ENCODE measurements at regions not wholly inside any gene's neighbourhood (a gene's known extent, or its start where the extent isn't known, plus 50 kb on each side); places are given as distances from the start of the nearest gene placed in this dataset.

DNA sequence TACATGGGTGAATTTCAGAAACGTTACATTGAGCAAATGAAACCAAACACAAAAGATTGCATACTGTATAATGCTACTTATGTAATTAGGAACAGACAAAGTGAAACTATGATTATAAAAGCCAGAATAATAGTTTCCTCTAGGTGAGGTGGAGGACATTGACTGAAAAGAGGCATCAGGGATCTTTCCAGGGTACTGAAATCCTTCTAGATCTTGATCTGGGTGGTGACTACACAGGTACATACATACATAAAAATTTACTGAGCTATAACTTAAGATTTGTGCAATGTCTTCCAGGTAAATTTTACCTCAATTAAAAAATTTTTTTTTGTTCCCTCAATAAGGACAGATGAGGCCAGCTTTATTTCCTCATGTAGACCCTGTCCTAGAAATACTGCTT, 665.6 kb upstream of the UBE2E2 start:
- Histone ChIP-seq H3K4me1 (no peaks in the 10 kb centered on the region), H3K4me3 (no peak overlapping the region), H3K27ac (no peak overlapping the region), H3K36me3 (no peaks in the 10 kb centered on the region), H3K9me3 (no peaks in the 10 kb centered on the region), H3K27me3 (no peaks in the 10 kb centered on the region)
- ATAC-seq: no peak
- TF ChIP-seq POLR2A (IDR thresholded peaks at IDR 0.05) (no peak), POLR2AphosphoS5 (IDR thresholded peaks at IDR 0.05) (no peak), EP300 (IDR thresholded peaks at IDR 0.05) (no peak)
- TF ChIP-seq, protein P1, sequence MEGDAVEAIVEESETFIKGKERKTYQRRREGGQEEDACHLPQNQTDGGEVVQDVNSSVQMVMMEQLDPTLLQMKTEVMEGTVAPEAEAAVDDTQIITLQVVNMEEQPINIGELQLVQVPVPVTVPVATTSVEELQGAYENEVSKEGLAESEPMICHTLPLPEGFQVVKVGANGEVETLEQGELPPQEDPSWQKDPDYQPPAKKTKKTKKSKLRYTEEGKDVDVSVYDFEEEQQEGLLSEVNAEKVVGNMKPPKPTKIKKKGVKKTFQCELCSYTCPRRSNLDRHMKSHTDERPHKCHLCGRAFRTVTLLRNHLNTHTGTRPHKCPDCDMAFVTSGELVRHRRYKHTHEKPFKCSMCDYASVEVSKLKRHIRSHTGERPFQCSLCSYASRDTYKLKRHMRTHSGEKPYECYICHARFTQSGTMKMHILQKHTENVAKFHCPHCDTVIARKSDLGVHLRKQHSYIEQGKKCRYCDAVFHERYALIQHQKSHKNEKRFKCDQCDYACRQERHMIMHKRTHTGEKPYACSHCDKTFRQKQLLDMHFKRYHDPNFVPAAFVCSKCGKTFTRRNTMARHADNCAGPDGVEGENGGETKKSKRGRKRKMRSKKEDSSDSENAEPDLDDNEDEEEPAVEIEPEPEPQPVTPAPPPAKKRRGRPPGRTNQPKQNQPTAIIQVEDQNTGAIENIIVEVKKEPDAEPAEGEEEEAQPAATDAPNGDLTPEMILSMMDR (IDR thresholded peaks at IDR 0.05): no peak
- 29 to 46% methylated on average over 1 of the region's 1 CpG for WGBS, 2 donors (ENCODE audit: low coverage in 1 of 2)

GRCh38 chr3:22542311-22542710, 660.8 kb upstream of the UBE2E2 start:
- no peak for ATAC-seq
- no peaks in the 10 kb centered on the region for H3K36me3 ChIP-seq
- H3K4me3 ChIP-seq: no peak overlapping the region
- H3K27me3 ChIP-seq: no peaks in the 10 kb centered on the region
- no peak overlapping the region for H3K27ac ChIP-seq
- no peaks in the 10 kb centered on the region for H3K9me3 ChIP-seq
- H3K4me1 ChIP-seq: no peaks in the 10 kb centered on the region
- WGBS, 2 donors (ENCODE audit: low coverage in 1 of 2): 90 to 100% methylated on average over 1 to 2 of the region's 2 CpGs
- no peak for TF ChIP-seq POLR2A (IDR thresholded peaks at IDR 0.05)
- TF ChIP-seq EP300 (IDR thresholded peaks at IDR 0.05): no peak
- TF ChIP-seq, protein P1 (IDR thresholded peaks at IDR 0.05): no peak
- TF ChIP-seq POLR2AphosphoS5 (IDR thresholded peaks at IDR 0.05): no peak

DNA sequence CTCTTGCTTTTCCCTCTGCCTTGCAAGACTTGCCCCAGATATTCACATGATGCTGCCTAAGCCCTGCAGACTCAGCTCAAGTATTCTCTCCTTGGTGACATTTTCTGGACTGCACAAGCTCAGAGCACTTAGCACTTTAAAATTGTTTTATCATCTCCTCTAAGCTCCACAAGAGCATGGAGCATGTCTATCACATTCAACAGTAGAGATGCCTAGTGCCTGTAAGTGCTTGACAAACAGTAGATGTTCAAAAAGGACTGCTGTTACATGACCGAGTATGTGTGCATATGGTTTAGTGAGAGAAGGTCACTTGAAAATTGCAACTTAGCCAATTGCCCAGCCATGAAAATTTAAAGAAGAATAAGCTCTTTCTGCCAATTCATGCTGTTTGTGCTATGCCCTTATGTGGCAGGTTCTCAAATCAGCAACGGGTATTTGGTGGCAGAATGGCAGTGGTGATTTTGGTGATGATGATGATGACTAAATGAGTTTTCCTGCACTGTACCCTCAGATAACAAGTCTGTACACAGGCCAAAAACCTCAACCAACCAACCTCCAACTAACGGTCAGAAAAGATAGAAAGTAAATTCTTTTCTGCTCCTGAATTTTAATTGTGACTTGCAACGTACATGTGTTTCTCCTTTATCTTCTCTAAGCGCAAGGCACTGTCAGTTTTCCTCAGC, 647.2 kb upstream of the UBE2E2 start:
- no peak for ATAC-seq
- Histone ChIP-seq H3K4me3 (no peak overlapping the region), H3K36me3 (no peaks in the 10 kb centered on the region), H3K27me3 (no peaks in the 10 kb centered on the region), H3K4me1 (no peaks in the 10 kb centered on the region), H3K9me3 (no peaks in the 10 kb centered on the region), H3K27ac (no peak overlapping the region)
- 84 to 89% methylated on average over 4 to 5 of the region's 5 CpGs for whole genome bisulfite sequencing, 2 donors (ENCODE audit: low coverage in 1 of 2)
- no peak for TF ChIP-seq EP300 (IDR thresholded peaks at IDR 0.05)
- TF ChIP-seq POLR2AphosphoS5 (IDR thresholded peaks at IDR 0.05): no peak
- TF ChIP-seq, protein P1 (IDR thresholded peaks at IDR 0.05): no peak
- no peak for TF ChIP-seq POLR2A (IDR thresholded peaks at IDR 0.05)

- no peaks in the 10 kb centered on the region for H3K36me3 ChIP-seq
- H3K4me1 ChIP-seq: no peaks in the 10 kb centered on the region
- TF ChIP-seq POLR2A (IDR thresholded peaks at IDR 0.05) (no peak), POLR2AphosphoS5 (IDR thresholded peaks at IDR 0.05) (no peak), EP300 (IDR thresholded peaks at IDR 0.05) (no peak)
- H3K4me3 ChIP-seq: no peak overlapping the region
- no peaks in the 10 kb centered on the region for H3K27me3 ChIP-seq
- no peaks in the 10 kb centered on the region for H3K9me3 ChIP-seq
- no peak overlapping the region for H3K27ac ChIP-seq
- no peak for ATAC-seq
Measured at GRCh38 chr3:22565393-22565792, 637.7 kb upstream of the UBE2E2 start.

DNA sequence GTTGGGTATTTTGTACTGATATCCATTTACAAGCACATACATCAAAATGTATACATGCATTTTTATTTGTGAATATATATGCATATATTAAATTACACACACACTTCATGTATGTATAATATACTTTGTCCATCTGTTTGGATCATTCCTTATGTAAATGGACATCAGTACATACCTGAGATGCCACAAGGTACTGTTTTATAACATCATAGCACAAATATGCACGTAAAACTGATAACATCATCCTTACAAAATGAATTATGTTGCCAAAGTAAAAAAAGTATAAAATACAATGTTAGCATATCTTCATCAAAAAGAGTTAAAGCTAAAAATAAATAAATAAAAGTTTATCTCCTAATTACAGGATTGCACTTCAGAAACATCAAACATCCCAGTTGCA, 634.8 kb upstream of the UBE2E2 start:
- no peaks in the 10 kb centered on the region for H3K36me3 ChIP-seq
- no peak overlapping the region for H3K27ac ChIP-seq
- 84 to 100% methylated on average over 1 of the region's 1 CpG for WGBS, 2 donors (ENCODE audit: low coverage in 1 of 2)
- no peaks in the 10 kb centered on the region for H3K4me1 ChIP-seq
- ATAC-seq: no peak
- no peak for TF ChIP-seq POLR2AphosphoS5 (IDR thresholded peaks at IDR 0.05)
- TF ChIP-seq POLR2A (IDR thresholded peaks at IDR 0.05): no peak
- TF ChIP-seq EP300 (IDR thresholded peaks at IDR 0.05): no peak
- TF ChIP-seq, protein P1 (IDR thresholded peaks at IDR 0.05): no peak
- no peaks in the 10 kb centered on the region for H3K9me3 ChIP-seq
- no peaks in the 10 kb centered on the region for H3K27me3 ChIP-seq
- H3K4me3 ChIP-seq: no peak overlapping the region

All from gastroesophageal sphincter (tissue), 4 donors.